ENCODE measurements at regions not wholly inside any gene's neighbourhood (a gene's known extent, or its start where the extent isn't known, plus 50 kb on each side); places are given as distances from the start of the nearest gene placed in this dataset.
A peak's percentile ranks its signal among the peaks of the same experiment; 100 is the strongest.
"Not testable (repeated sequence)": the region's sequence is repeated elsewhere in the genome, so short reads cannot be mapped to it uniquely, and the experiment has no call there.

GRCh38 chr11:96906476-96906875, 516.7 kb downstream of the JRKL start:
- no peak for DNase-seq

- DNase-seq: no peak
Measured at GRCh38 chr11:96925862-96926261, 536.0 kb downstream of the JRKL start.

DNA sequence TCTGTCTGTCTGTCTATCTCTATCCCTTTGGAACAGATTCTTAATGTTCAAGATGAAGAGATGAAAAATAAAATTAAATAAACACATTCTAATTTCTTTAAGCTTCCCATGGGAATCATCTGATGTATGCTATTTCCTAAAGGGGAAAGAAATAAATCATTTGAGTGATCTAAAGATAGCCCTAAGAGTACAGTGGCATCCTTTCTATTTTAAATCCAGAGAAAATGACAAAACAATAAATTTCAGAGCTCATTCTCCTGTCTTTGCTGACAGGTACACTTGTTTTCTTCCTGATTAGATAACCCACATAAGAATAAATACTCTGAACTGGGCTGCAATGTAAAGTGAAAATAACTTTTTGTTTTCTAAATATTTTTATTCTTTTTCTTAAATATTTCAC, 550.4 kb downstream of the JRKL start:
- DNase-seq: no peak

GRCh38 chr11:96942855-96943254, 553.0 kb downstream of the JRKL start:
- no peak for DNase-seq

DNA sequence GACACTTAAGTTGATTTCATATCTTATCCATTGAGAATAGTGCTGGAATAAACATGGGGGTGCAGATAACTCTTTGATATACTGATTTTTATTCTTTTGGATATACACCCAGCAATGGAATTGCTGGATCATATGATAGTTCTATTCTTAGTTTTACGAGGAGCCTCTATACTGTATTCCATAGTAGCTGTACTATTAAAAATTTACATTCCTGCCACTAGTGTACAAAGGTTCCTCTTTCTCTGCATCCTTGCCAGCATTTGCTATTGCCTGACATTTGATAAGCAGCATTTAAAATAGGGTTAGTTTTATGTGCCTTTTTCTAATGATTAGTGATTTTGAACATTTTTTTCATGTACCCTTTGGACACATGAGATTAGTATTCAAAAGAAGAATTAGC, 554.2 kb downstream of the JRKL start:
- DNase-seq: no peak

GRCh38 chr11:96948066-96948465, 558.3 kb downstream of the JRKL start:
- DNase-seq: no peak

DNA sequence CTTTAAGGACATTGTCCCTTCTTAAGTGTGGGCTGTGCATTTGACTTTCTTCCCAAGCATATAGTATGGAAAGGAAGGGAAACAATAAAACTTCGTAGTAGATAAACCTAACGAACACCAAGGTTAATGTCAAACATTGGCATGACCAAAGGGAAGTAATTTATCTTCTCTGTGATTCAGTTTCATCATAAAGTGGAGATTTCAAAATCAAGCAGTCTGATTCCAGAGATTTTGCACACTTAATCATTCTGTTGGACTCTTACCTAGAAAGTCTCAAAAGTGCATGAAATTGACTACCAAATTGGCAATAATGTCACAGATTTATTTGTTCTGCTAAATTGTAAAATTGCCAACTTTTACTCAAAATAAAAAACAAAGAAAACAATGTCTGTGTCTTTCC, 559.7 kb downstream of the JRKL start:
- DNase-seq: no peak

DNA sequence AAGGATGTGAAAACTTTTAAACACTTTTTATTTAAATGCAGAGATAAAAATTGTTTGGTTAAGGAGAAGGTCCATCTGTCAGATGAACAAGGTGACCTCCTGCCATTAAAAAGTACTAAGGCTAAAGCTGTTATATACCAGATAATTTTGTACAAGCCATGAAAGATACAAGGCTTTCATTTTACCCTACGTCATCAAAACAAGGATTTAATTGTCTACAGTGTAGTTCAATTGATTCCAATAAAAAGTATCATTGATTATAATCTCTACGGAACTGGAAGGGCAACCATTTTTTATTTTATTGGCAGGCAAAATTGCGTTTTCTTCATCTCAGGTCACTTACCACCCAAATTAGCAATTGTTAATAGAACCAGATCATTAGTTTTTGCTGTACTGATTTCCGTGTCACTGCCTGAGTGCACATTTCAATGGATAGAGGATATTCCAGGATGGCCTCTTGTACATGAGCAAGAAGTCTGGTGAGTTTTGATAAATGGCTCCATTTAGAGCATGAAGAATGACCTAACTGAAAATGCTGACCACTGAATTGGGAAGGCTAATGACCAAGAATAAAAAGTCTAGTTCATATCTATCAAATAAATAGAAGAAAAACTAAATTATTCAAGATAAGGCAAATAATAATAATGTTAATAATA, 564.9 kb downstream of the JRKL start:
- no peak for DNase-seq

DNA sequence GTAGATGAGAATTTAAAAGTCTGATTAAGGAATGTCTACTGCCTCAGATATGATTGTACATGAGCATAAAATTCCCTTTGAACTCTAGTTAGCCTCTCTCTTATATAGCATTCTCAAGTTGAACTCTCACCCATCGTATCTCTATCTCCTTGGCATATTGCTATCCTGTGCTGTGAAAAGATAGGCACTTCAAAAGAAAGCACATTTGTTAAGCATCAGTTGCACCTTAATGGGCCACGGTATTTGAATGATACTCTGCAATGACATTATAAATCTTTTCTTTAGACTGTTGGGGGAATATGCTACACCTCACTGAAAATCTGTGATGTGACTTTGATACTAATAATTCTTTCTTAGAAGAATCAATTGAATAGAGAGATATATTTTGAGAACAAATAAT, 570.7 kb downstream of the JRKL start:
- no peak for DNase-seq

GRCh38 chr11:96960926-96961325, 571.1 kb downstream of the JRKL start:
- no peak for DNase-seq

DNA sequence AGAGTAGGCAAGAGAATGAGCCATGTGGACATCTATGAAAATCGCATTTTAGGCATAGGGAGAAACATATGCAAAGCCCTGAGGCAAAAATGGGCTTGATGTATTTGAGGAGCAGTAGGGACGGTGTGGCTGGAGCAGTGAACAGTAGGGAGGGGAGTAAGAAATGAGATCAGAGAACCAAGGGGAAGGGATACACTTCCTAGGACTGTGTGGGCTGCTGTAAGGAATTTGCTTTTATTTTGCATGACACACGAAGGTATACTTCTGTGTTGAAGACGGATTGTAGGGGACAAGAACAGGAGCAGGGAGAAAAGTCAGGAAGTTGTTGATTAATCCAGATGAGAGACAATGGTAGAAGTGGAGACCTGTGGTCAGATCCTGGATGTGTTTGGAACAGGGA, 572.1 kb downstream of the JRKL start:
- no peak for DNase-seq

GRCh38 chr11:96963375-96963774, 573.6 kb downstream of the JRKL start:
- no peak for DNase-seq

DNA sequence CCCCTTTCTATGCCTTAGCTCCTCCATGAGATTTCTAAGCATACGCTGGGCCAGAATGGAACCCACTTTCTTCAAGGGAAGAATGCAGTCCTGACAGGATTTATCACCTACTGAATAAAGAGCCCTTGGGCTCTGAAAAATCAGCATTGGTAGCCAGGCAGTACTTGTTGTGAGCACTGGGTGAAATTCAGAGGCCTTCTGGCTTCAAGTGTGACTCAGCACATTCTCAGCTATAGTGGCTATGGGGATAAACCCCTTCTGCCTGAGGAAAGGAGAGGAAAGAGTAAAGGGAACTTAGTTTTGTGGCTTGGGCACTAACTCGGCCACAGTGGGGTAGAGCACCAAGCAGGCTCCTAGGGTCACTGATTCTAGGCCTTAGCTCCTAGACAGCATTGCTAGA, 574.8 kb downstream of the JRKL start:
- no peak for DNase-seq

- DNase-seq: no peak
Measured at GRCh38 chr11:96967616-96968015, 577.8 kb downstream of the JRKL start.

- DNase-seq: no peak
Measured at GRCh38 chr11:96969251-96969650, 579.4 kb downstream of the JRKL start.

GRCh38 chr11:96978751-96979150, 588.9 kb downstream of the JRKL start:
- no peak for DNase-seq

DNA sequence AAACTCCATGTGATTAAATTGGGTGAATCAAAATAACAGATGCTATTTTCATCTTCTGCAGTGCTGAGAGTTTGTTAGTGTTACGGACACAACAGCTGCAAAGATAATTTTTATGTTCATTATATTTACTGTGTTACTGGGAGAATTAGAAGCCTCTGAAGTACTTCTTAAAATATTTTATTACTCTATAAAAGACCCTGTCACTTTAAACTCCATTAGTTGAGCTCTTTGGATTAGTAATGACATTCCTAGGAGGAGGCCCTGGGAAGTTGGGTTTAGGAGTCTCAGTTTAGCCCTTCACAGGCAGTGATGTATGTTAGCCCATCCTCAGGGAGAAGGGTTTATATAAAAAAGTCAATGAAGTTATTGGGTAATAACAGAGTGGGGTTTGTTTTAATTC, 596.7 kb downstream of the JRKL start:
- peak; percentile 45 for DNase-seq

- DNase-seq: no peak
Measured at GRCh38 chr11:96990914-96991313, 601.1 kb downstream of the JRKL start.

DNA sequence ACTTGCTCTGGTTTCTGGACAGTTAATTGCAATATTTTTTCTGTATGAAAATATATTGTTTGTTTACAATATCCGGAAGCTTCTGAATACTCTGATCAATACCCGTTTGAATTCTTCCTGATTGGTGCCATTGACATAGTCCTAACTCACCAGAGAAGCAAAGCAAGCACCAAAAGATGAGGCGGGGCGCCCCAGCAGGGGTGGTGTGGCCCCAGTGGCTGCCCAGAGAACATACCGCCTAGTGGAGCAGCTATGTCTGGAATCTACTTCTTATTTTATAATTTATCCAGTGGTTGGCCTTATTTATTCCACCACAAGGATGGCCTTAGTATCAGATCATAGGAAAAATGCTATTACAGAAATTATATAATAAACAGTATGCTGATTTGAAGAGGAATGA, 610.7 kb downstream of the JRKL start:
- no peak for DNase-seq

DNA sequence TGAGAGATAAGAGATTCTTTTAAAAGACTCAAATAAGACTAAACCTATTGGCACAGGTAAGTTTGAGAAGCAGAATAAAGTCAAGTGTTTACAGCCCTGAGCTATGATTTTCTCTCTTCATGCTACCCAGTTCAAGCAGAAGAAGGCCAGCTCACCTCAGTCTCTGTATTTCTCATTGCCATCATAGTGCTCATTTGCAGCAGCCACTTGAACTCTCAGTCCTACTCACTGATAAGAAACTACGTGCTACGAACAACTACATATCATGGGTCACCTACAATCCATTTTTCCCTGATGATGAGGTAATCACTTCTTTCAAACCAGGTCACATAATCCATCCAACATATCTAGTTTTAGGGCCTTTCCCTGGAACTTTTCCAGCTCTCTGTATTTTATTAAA, 617.5 kb downstream of the JRKL start:
- DNase-seq: no peak

DNA sequence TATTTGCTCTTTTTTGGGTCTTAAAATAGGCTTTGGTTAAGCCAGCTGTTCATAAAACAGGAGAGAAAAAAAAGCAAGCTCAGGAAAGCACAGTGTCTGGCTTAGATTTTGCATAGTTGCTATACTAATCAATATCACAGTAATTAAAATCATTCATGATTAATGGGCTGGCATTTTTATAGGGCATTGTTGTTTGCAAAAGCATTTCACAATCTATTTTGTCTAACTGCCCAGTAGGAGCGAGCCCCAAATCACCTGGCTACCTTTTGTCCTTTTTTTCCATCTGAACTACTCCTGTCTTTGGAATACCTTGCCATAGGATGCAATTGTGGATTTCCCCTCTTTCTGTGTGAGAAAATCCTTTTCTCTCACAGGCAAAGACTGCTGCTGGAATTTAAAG, 619.8 kb downstream of the JRKL start:
- no peak for DNase-seq

- DNase-seq: not testable (repeated sequence)
Measured at GRCh38 chr11:97010997-97011396, 621.2 kb downstream of the JRKL start.

DNA sequence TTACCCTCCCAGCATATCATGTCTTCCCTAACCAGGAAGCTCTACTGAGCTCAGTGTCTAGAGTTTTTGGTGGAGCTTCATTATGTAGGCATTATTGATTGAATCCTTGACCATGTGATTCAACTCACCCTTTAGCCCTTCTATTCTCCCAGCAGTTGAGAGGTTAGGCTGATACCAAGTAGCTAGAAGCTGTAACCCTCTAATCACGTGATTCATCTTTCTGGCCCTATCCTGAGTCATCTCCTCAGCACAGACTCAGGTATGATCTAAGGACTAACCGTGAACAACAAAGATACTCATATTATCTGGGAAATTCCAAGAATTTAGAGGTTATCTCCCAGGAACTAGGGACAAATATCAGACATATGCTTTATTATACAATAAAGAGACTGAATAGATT, 625.5 kb downstream of the JRKL start:
- no peak for DNase-seq

GRCh38 chr11:97019305-97019704, 629.5 kb downstream of the JRKL start:
- no peak for DNase-seq

GRCh38 chr11:97019754-97020153, 629.9 kb downstream of the JRKL start:
- DNase-seq: no peak

Measured in tongue (tissue), 1 donor.